Brain microvascular endothelial cell (primary cell): ENCODE measurements at regions not wholly inside any gene's neighbourhood (a gene's known extent, or its start where the extent isn't known, plus 50 kb on each side); places are given as distances from the start of the nearest gene placed in this dataset.

ENCODE experiments used
- DNase-seq: peaks from one replicate; pipeline ENCODE4 v3.0.0-alpha.2; 2020
- H3K27ac ChIP-seq: fragments of 250-450 bp; sonication (Bioruptor Pico); 2 replicates; pipeline ENCODE4 v1.5.1; 2020; ENCODE audit warnings: mild to moderate bottlenecking, moderate library complexity
- H3K27me3 ChIP-seq: fragments of 250-450 bp; sonication (Bioruptor Pico); replicated peaks from 2 replicates; pipeline ENCODE4 v1.5.1; 2020; ENCODE audit warnings: mild to moderate bottlenecking
- H3K36me3 ChIP-seq: fragments of 250-450 bp; sonication (Bioruptor Pico); replicated peaks from 2 replicates; pipeline ENCODE4 v1.5.1; 2020; ENCODE audit warnings: mild to moderate bottlenecking
- H3K4me3 ChIP-seq: 2 replicates; pipeline ENCODE4 v1.5.1; 2011; ENCODE audit warnings: low read depth, mild to moderate bottlenecking, control low read depth, low read length, moderate library complexity
- in situ Hi-C: cut with HindIII; loops from 2 replicates; pipeline ENCODE4 v1.10.0; 2017; ENCODE audit warnings: low sequenced_read_pairs, low pct_ligation_motif_present
- TF ChIP-seq, protein P1 (sequence below): IDR thresholded peaks from 2 replicates; pipeline ENCODE4 v1.5.1; 2011; ENCODE audit warnings: low read depth, mild to moderate bottlenecking, moderate library complexity, low read length, control low read depth, inconsistent platforms; ENCODE audit errors: missing control alignments

DNA sequence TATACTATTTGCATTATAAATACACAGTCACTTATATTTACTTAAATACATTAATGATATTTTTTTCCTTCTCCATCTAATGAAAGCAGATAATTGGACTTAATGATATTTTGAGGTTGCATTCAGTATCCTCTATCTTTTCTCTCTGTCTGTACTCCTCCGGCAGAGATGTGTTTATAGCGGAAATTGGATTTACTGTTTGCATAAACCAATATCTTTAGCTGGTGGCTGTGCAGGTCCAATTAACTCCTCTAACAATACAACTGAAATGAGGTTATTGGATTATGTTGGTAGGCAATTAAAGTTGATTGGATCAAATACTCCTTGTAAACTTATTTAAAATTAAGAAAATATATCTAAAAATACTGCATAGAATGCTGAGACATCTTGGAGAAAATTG lies 1044.2 kb upstream of the SORCS1 start:
- no peaks in the 10 kb centered on the region for H3K27me3 ChIP-seq
- H3K36me3 ChIP-seq, result no peaks in the 10 kb centered on the region
- no peak for DNase-seq
- no peak overlapping the region for H3K4me3 ChIP-seq
- in situ Hi-C loops, result no loop called here
- TF ChIP-seq, protein P1, sequence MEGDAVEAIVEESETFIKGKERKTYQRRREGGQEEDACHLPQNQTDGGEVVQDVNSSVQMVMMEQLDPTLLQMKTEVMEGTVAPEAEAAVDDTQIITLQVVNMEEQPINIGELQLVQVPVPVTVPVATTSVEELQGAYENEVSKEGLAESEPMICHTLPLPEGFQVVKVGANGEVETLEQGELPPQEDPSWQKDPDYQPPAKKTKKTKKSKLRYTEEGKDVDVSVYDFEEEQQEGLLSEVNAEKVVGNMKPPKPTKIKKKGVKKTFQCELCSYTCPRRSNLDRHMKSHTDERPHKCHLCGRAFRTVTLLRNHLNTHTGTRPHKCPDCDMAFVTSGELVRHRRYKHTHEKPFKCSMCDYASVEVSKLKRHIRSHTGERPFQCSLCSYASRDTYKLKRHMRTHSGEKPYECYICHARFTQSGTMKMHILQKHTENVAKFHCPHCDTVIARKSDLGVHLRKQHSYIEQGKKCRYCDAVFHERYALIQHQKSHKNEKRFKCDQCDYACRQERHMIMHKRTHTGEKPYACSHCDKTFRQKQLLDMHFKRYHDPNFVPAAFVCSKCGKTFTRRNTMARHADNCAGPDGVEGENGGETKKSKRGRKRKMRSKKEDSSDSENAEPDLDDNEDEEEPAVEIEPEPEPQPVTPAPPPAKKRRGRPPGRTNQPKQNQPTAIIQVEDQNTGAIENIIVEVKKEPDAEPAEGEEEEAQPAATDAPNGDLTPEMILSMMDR, result no peak
- H3K27ac ChIP-seq, result no peak overlapping the region

- TF ChIP-seq, protein P1, result no peak
- no peaks in the 10 kb centered on the region for H3K27me3 ChIP-seq
- no peak overlapping the region for H3K4me3 ChIP-seq
- in situ Hi-C loops, result no loop called here
- DNase-seq, result no peak
- H3K36me3 ChIP-seq, result no peaks in the 10 kb centered on the region
- H3K27ac ChIP-seq, result no peak overlapping the region
Observed at GRCh38 chr10:108208038-108208437, 1043.5 kb upstream of the SORCS1 start.

- in situ Hi-C loops, result no loop called here
- Histone ChIP-seq H3K4me3 (no peak overlapping the region), H3K27ac (no peak overlapping the region), H3K27me3 (no peaks in the 10 kb centered on the region), H3K36me3 (no peaks in the 10 kb centered on the region)
- DNase-seq, result no peak
- TF ChIP-seq, protein P1, result peak; percentile 65
Observed at GRCh38 chr10:108204528-108205305, 1040.2 kb upstream of the SORCS1 start.

DNA sequence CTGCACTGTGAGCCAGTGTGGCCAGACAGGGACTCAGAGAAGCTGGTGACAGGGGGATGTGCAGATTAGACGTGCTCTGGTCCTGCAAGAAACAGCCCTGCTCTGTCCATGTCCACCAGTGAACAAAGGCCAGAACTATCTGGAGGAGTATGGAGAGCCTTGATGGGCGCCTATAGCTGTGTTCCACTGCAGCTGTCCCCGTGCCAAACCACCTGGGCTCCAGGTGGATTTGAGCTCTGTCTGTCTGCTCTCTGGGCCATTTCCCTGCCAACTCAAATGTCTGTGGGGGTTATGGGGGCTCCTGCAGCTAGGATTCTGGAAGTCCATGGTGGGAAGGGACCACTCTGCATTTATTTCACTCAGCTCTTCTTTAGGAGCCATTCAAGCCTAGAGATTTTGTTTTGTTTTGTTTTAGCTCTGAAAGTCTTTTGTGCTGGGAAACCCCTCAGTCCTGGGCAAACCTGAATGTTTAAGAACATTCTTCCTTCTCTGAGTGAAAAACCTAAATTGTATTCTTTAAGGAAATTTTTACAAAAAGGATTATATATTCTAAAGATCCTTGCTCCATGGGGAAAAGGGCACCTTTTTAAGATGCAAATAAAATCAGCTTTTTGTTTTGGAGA lies 1039.5 kb upstream of the SORCS1 start:
- H3K4me3 ChIP-seq, result no peak overlapping the region
- no peak for DNase-seq
- H3K36me3 ChIP-seq, result no peaks in the 10 kb centered on the region
- in situ Hi-C loops, result no loop called here
- H3K27ac ChIP-seq, result no peak overlapping the region
- H3K27me3 ChIP-seq, result no peaks in the 10 kb centered on the region
- TF ChIP-seq, protein P1, result no peak

DNA sequence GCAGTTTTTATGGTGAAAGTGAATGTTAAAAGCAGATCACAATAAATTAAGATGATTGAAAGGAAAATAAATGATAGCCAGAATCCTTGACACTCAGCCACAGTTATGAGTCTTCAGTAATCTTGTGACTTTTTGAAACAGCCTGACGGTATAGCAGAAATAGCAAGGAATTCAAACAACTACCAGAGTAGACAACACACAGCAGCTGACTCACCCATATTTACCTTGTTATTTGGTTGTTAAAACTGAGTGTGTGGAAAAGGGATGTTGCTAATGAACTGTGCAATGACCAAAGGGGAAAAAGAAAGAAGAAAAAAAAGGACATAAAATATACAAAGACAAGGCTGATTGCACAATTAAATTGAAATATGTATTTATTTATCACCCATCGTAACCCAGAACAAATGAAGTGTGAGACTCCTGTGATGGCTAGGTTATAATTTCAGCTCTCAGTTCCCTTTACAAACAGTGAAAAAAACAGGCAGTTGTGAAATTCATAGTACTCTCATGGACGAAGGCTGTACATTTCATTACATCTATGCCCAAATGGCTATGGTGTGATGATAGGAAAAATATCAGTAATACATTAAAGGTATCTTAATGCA lies 1023.0 kb upstream of the SORCS1 start:
- in situ Hi-C loops, result no loop called here
- TF ChIP-seq, protein P1, result no peak
- H3K27me3 ChIP-seq, result no peaks in the 10 kb centered on the region
- no peak overlapping the region for H3K4me3 ChIP-seq
- H3K36me3 ChIP-seq, result no peaks in the 10 kb centered on the region
- no peak overlapping the region for H3K27ac ChIP-seq
- DNase-seq, result no peak
